ENCODE measurements at regions not wholly inside any gene's neighbourhood (a gene's known extent, or its start where the extent isn't known, plus 50 kb on each side); places are given as distances from the start of the nearest gene placed in this dataset.

DNA sequence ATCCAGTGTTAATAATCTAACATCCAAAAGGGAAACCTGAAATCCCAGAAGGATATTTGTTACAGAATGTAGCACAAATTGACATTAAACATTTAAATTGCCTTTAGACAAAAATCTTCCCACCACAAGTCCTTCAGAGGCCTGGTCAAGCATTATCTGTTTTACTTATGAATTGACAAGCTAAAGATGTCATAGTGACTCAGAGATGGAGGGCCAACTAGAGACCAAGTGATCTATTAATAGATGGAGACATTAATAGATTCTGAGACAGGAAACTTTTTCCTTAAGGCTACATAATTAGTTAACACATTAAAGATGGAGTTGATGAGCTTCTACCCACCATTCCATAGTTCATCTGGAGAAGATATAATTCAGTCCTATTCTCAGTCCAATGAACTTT lies 526.2 kb downstream of the IRS1 start:
- Histone ChIP-seq H3K9ac (ENCODE audit: low read depth in 1 of 2, low read length in 2 of 2) (no peak overlapping the region), H3K9me3 (ENCODE audit: control insufficient read depth in 4 of 4, low read length in 3 of 4) (no peaks in the 10 kb centered on the region), H3K27me3 (ENCODE audit: control insufficient read depth in 4 of 4, insufficient read depth in 4 of 4, low read length in 3 of 4) (no peaks in the 10 kb centered on the region), H3K4me3 (ENCODE audit: low read depth in 1 of 3, low read length in 3 of 3) (no peak overlapping the region), H3K36me3 (ENCODE audit: control insufficient read depth in 4 of 4, insufficient read depth in 3 of 4, low read depth in 1 of 4, low read length in 3 of 4) (no peaks in the 10 kb centered on the region), H3K4me1 (ENCODE audit: control insufficient read depth in 4 of 4, insufficient read depth in 4 of 4, low read length in 3 of 4) (no peaks in the 10 kb centered on the region), H3K27ac (ENCODE audit: low read depth in 1 of 2, low read length in 2 of 2) (no peak overlapping the region)
- DNase-seq (ENCODE audit: low spot score): no peak
- TF ChIP-seq RXRA (IDR thresholded peaks at IDR 0.05) (no peak), GABPA (IDR thresholded peaks at IDR 0.05 in 1 of 2, conservative IDR thresholded peaks at IDR 0.05 in 1 of 2) (no peak), EGR1 (IDR thresholded peaks at IDR 0.05; ENCODE audit: low read depth in 2 of 2) (no peak), HNF4G (IDR thresholded peaks at IDR 0.05) (no peak), HNF4A (conservative IDR thresholded peaks at IDR 0.05) (no peak), JUND (IDR thresholded peaks at IDR 0.05) (no peak), FOXA1 (IDR thresholded peaks at IDR 0.05) (no peak), RAD21 (IDR thresholded peaks at IDR 0.05) (no peak), FOXA2 (IDR thresholded peaks at IDR 0.05) (no peak), NR2F2 (IDR thresholded peaks at IDR 0.05) (no peak), YY1 (IDR thresholded peaks at IDR 0.05) (no peak), TAF1 (conservative IDR thresholded peaks at IDR 0.05) (no peak), SP1 (IDR thresholded peaks at IDR 0.05) (no peak)
- TF ChIP-seq, protein P1, sequence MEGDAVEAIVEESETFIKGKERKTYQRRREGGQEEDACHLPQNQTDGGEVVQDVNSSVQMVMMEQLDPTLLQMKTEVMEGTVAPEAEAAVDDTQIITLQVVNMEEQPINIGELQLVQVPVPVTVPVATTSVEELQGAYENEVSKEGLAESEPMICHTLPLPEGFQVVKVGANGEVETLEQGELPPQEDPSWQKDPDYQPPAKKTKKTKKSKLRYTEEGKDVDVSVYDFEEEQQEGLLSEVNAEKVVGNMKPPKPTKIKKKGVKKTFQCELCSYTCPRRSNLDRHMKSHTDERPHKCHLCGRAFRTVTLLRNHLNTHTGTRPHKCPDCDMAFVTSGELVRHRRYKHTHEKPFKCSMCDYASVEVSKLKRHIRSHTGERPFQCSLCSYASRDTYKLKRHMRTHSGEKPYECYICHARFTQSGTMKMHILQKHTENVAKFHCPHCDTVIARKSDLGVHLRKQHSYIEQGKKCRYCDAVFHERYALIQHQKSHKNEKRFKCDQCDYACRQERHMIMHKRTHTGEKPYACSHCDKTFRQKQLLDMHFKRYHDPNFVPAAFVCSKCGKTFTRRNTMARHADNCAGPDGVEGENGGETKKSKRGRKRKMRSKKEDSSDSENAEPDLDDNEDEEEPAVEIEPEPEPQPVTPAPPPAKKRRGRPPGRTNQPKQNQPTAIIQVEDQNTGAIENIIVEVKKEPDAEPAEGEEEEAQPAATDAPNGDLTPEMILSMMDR (IDR thresholded peaks at IDR 0.05; ENCODE audit: low read depth, low read length, missing input control): no peak
- TF ChIP-seq, protein P2, sequence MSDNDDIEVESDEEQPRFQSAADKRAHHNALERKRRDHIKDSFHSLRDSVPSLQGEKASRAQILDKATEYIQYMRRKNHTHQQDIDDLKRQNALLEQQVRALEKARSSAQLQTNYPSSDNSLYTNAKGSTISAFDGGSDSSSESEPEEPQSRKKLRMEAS (IDR thresholded peaks at IDR 0.05): no peak
- TF ChIP-seq, protein P3, sequence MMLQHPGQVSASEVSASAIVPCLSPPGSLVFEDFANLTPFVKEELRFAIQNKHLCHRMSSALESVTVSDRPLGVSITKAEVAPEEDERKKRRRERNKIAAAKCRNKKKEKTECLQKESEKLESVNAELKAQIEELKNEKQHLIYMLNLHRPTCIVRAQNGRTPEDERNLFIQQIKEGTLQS (IDR thresholded peaks at IDR 0.05): no peak
- TF ChIP-seq, protein P4, sequence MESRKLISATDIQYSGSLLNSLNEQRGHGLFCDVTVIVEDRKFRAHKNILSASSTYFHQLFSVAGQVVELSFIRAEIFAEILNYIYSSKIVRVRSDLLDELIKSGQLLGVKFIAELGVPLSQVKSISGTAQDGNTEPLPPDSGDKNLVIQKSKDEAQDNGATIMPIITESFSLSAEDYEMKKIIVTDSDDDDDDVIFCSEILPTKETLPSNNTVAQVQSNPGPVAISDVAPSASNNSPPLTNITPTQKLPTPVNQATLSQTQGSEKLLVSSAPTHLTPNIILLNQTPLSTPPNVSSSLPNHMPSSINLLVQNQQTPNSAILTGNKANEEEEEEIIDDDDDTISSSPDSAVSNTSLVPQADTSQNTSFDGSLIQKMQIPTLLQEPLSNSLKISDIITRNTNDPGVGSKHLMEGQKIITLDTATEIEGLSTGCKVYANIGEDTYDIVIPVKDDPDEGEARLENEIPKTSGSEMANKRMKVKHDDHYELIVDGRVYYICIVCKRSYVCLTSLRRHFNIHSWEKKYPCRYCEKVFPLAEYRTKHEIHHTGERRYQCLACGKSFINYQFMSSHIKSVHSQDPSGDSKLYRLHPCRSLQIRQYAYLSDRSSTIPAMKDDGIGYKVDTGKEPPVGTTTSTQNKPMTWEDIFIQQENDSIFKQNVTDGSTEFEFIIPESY (IDR thresholded peaks at IDR 0.05): no peak
- TF ChIP-seq, protein P5, sequence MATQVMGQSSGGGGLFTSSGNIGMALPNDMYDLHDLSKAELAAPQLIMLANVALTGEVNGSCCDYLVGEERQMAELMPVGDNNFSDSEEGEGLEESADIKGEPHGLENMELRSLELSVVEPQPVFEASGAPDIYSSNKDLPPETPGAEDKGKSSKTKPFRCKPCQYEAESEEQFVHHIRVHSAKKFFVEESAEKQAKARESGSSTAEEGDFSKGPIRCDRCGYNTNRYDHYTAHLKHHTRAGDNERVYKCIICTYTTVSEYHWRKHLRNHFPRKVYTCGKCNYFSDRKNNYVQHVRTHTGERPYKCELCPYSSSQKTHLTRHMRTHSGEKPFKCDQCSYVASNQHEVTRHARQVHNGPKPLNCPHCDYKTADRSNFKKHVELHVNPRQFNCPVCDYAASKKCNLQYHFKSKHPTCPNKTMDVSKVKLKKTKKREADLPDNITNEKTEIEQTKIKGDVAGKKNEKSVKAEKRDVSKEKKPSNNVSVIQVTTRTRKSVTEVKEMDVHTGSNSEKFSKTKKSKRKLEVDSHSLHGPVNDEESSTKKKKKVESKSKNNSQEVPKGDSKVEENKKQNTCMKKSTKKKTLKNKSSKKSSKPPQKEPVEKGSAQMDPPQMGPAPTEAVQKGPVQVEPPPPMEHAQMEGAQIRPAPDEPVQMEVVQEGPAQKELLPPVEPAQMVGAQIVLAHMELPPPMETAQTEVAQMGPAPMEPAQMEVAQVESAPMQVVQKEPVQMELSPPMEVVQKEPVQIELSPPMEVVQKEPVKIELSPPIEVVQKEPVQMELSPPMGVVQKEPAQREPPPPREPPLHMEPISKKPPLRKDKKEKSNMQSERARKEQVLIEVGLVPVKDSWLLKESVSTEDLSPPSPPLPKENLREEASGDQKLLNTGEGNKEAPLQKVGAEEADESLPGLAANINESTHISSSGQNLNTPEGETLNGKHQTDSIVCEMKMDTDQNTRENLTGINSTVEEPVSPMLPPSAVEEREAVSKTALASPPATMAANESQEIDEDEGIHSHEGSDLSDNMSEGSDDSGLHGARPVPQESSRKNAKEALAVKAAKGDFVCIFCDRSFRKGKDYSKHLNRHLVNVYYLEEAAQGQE (IDR thresholded peaks at IDR 0.05): no peak

Measured in liver (tissue), 7 donors.